ENCODE measurements at regions not wholly inside any gene's neighbourhood (a gene's known extent, or its start where the extent isn't known, plus 50 kb on each side); places are given as distances from the start of the nearest gene placed in this dataset.

GRCh38 chr3:124636863-124637296 lies 93.4 kb upstream of the UMPS start:
- no TSS peak for BruUV-seq (replicated peaks)
- peaks cover 50% of the 10 kb centered on the region for H3K4me1 ChIP-seq (ENCODE audit: insufficient read depth, low read length)
- H3K4me2 ChIP-seq (ENCODE audit: low read depth, low read length), result peak overlapping the region; percentile 50
- H3K27me3 ChIP-seq (ENCODE audit: control insufficient read depth in 1 of 2, insufficient read depth in 2 of 2, low read length in 2 of 2), result no peaks in the 10 kb centered on the region
- intact Hi-C loops (cut with micrococcal nuclease; ENCODE audit: unreplicated experiment) (loop anchor here (5.0 kb wide), 1 partner anchor 50 kb away; no protein-coding TSS in a partner anchor), in situ Hi-C loops (cut with HindIII; ENCODE audit: extremely low pct_ligation_motif_present, low pct_unique_long_range_greater_than_20kb) (no loop called here)
- ATAC-seq, result peak; percentile 62
- ChIA-PET CTCF (ENCODE audit: low intra/inter-chr PET ratio, low total read pairs) (no interaction called here), POLR2A (interaction anchor here (0.8 to 5.5 kb wide), 9 partner anchors 12 to 94 kb away, joined by 3 to 114 read pairs (median 20); partner anchors contain the start of gene UMPS)
- peak overlapping the region; percentile 76 for H3K27ac ChIP-seq (ENCODE audit: extremely low read length, insufficient read depth, low read length)
- H3K9me3 ChIP-seq (ENCODE audit: low read length), result no peaks in the 10 kb centered on the region
- no peak overlapping the region for H2AFZ ChIP-seq (ENCODE audit: low read length)
- H3K9ac ChIP-seq (ENCODE audit: insufficient read depth, low read depth, low read length), result peak overlapping the region; percentile 53
- peaks cover 5 to 24% of the 10 kb centered on the region in 2 experiments for H3K36me3 ChIP-seq (replicated peaks in 1 of 2; ENCODE audit: control insufficient read depth in 1 of 2, insufficient read depth in 2 of 2, low read length in 2 of 2)
- H3K4me3 ChIP-seq (replicated peaks in 1 of 3; ENCODE audit: insufficient read depth in 1 of 3, low read depth in 2 of 3, low read length in 3 of 3), result no peak overlapping the region
- peak; percentile 51 for DNase-seq (ENCODE audit: low spot score)
- 30% methylated on average over 3 of the region's 4 CpGs for WGBS (ENCODE audit: low lambda C conversion rate)
- no peaks in the 10 kb centered on the region for H4K20me1 ChIP-seq (ENCODE audit: insufficient read depth, low read length)
- no peaks in the 10 kb centered on the region for H3K79me2 ChIP-seq (ENCODE audit: insufficient read depth, low read length)
- peak; percentile 80 for FAIRE-seq
- TF ChIP-seq TOE1 (CRISPR knock-in tag; IDR thresholded peaks at IDR 0.05) (no peak), HMGA1 (CRISPR knock-in tag; conservative IDR thresholded peaks at IDR 0.05) (no peak), MTA1 (CRISPR knock-in tag; IDR thresholded peaks at IDR 0.05; ENCODE audit: borderline replicate concordance) (no peak), FOXK1 (CRISPR knock-in tag; IDR thresholded peaks at IDR 0.05; ENCODE audit: borderline replicate concordance, low read depth) (no peak), JUND (CRISPR knock-in tag; IDR thresholded peaks at IDR 0.05) (no peak), ZNF792 (CRISPR knock-in tag; IDR thresholded peaks at IDR 0.05) (0 out of 2 replicates have a peak, but pooled peaks have one; percentile 42), ZNF207 (IDR thresholded peaks at IDR 0.05; ENCODE audit: borderline replicate concordance) (no peak), ZNF549 (CRISPR knock-in tag; IDR thresholded peaks at IDR 0.05) (no peak), SAP130 (CRISPR knock-in tag; IDR thresholded peaks at IDR 0.05; ENCODE audit: low read depth) (peak; percentile 37; the same call in 1 of the 2 replicates), KLF13 (CRISPR knock-in tag; IDR thresholded peaks at IDR 0.05) (no peak), SP4 (CRISPR knock-in tag; IDR thresholded peaks at IDR 0.05) (0 out of 2 replicates have a peak, but pooled peaks have one; percentile 58), CTCF (CRISPR knock-in tag; IDR thresholded peaks at IDR 0.05) (no peak)
- TF ChIP-seq, protein P1, sequence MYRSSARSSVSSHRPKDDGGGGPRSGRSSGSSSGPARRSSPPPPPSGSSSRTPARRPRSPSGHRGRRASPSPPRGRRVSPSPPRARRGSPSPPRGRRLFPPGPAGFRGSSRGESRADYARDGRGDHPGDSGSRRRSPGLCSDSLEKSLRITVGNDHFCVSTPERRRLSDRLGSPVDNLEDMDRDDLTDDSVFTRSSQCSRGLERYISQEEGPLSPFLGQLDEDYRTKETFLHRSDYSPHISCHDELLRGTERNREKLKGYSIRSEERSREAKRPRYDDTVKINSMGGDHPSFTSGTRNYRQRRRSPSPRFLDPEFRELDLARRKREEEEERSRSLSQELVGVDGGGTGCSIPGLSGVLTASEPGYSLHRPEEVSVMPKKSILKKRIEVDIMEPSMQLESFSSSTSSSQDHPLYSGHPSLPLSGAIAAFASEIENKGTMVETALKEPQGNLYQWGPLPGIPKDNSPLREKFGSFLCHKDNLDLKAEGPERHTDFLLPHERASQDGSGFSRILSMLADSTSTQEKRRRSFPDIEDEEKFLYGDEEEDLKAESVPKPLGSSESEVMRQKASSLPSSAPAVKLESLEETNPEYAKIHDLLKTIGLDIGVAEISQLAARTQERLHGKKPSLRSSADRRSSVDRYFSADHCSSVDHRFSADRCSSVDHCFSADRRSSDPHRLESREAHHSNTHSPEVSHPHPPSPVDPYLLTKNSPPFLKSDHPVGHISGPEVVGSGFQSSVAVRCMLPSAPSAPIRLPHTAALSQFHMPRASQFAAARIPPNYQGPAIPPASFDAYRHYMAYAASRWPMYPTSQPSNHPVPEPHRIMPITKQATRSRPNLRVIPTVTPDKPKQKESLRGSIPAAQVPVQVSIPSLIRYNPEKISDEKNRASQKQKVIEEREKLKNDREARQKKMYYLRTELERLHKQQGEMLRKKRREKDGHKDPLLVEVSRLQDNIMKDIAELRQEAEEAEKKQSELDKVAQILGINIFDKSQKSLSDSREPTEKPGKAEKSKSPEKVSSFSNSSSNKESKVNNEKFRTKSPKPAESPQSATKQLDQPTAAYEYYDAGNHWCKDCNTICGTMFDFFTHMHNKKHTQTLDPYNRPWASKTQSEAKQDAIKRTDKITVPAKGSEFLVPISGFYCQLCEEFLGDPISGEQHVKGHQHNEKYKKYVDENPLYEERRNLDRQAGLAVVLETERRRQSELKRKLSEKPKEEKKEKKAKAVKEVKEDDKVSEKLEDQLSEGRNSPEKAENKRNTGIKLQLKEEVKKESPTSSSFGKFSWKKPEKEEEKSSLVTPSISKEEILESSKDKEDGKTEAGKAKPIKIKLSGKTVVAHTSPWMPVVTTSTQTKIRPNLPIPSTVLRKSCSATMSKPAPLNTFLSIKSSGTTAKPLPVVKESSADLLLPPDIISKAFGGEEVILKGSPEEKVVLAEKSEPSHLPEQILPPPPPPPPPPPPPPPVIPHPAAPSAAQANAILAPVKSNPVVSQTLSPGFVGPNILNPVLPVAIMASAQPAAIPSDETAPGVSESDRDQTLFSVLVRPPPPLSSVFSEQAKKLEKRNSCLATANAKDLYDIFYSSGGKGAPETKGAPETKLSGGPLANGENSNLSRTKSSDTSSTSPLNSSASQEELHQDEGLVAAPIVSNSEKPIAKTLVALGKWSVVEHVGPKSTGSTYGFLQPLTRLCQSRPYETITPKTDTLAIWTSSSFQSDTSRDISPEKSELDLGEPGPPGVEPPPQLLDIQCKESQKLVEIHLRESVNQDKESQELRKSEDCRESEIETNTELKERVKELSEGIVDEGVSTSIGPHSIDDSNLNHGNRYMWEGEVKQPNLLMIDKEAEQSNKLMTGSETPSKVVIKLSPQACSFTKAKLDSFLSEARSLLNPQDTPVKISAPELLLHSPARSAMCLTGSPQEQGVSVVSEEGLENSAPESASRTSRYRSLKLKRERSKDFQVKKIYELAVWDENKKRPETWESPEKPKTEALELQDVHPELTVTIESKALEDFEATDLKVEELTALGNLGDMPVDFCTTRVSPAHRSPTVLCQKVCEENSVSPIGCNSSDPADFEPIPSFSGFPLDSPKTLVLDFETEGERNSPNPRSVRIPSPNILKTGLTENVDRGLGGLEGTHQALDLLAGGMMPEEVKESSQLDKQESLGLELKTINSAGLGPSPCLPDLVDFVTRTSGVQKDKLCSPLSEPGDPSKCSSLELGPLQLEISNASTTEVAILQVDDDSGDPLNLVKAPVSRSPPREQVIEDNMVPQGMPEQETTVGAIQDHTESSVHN (CRISPR knock-in tag; IDR thresholded peaks at IDR 0.05), result no peak
- TF ChIP-seq, protein P2, sequence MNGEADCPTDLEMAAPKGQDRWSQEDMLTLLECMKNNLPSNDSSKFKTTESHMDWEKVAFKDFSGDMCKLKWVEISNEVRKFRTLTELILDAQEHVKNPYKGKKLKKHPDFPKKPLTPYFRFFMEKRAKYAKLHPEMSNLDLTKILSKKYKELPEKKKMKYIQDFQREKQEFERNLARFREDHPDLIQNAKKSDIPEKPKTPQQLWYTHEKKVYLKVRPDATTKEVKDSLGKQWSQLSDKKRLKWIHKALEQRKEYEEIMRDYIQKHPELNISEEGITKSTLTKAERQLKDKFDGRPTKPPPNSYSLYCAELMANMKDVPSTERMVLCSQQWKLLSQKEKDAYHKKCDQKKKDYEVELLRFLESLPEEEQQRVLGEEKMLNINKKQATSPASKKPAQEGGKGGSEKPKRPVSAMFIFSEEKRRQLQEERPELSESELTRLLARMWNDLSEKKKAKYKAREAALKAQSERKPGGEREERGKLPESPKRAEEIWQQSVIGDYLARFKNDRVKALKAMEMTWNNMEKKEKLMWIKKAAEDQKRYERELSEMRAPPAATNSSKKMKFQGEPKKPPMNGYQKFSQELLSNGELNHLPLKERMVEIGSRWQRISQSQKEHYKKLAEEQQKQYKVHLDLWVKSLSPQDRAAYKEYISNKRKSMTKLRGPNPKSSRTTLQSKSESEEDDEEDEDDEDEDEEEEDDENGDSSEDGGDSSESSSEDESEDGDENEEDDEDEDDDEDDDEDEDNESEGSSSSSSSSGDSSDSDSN (CRISPR knock-in tag; IDR thresholded peaks at IDR 0.05), result no peak

Measured in HepG2 (cell line).